Thyroid gland (tissue), 4 donors: ENCODE measurements at regions not wholly inside any gene's neighbourhood (a gene's known extent, or its start where the extent isn't known, plus 50 kb on each side); places are given as distances from the start of the nearest gene placed in this dataset.

Source experiments
- CTCF ChIP-seq, 6 experiments: fragments of 200-600 bp in 3 of 6; fragments of 450-650 bp in 3 of 6; sonication (generic) in 3 of 6; IDR thresholded peaks; one replicate each; pipeline ENCODE4 v1.5.1; 2016 to 2019; ENCODE audit warnings: antibody characterized with exemption in 6 of 6, mild to moderate bottlenecking in 2 of 6, inconsistent platforms in 1 of 6, moderate library complexity in 1 of 6
- POLR2A ChIP-seq, 2 donors: fragments of 450-650 bp; IDR thresholded peaks; one replicate each; pipeline ENCODE4 v1.6.1; 2017; ENCODE audit warnings: antibody characterized with exemption in 2 of 2, mild to moderate bottlenecking in 2 of 2, moderate library complexity in 1 of 2

DNA sequence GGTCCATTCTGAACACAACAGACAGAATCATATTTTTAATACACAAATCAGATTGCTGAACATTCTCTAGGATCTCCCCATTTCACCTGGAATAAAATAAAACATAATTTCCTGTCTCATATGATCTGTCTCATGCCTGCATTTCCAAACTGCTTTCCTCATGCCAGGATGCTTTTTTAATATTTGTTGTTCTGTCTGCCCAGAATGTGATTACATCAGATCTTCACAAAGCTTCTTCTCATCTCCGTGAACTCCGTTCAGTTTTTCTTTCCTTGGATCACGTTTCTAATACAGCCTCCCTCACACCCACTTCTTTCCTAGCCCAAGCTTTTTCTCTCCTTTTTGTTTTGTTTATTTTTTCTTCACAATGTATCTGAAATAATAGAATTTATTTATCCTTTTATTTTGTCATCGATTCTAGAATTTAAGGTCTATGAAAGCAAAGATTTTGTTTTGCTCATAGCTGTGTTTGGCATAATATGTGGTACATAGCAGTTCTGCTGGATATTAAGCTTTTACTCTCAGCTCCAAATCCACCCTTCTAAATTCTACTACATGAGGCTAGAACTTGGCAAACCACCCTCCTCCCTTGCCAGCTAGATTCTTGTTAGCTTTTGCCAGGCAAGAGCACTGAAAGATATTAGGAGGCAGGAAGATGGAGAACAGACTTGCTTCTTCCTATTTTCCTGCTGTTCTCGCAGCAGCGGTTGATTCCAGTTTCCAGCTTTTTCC is 165.5 kb upstream of the SLIT2 start:
- TF ChIP-seq CTCF (IDR thresholded peaks at IDR 0.05) (no peak), POLR2A (IDR thresholded peaks at IDR 0.05) (no peak)
